NCI-H1694 (cell line): ENCODE measurements at regions not wholly inside any gene's neighbourhood (a gene's known extent, or its start where the extent isn't known, plus 50 kb on each side); places are given as distances from the start of the nearest gene placed in this dataset.
A peak's percentile ranks its signal among the peaks of the same experiment; 100 is the strongest.

ENCODE experiments used
- DNase-seq: peaks from one replicate; lab custom pipeline; 2025; lab: John Stamatoyannopoulos, UW

GRCh38 chr18:45227001-45227742 is 388.1 kb upstream of the SLC14A2 start:
- no peak for DNase-seq

- peak; percentile 46 for DNase-seq
Observed at GRCh38 chr18:45228796-45229388, 386.4 kb upstream of the SLC14A2 start.

GRCh38 chr18:45231617-45232016 is 383.7 kb upstream of the SLC14A2 start:
- DNase-seq, result no peak

- DNase-seq, result no peak
Observed at GRCh38 chr18:45232061-45232460, 383.2 kb upstream of the SLC14A2 start.

- no peak for DNase-seq
Observed at GRCh38 chr18:45236676-45237075, 378.6 kb upstream of the SLC14A2 start.

- DNase-seq, result no peak
Observed at GRCh38 chr18:45237343-45238098, 377.8 kb upstream of the SLC14A2 start.

GRCh38 chr18:45241271-45241670 is 374.0 kb upstream of the SLC14A2 start:
- DNase-seq, result no peak

GRCh38 chr18:45241982-45242565 is 373.2 kb upstream of the SLC14A2 start:
- DNase-seq, result no peak

GRCh38 chr18:45243340-45244110 is 371.8 kb upstream of the SLC14A2 start:
- no peak for DNase-seq

- DNase-seq, result no peak
Observed at GRCh38 chr18:45245091-45245511, 370.2 kb upstream of the SLC14A2 start.

GRCh38 chr18:45248240-45248903 is 366.9 kb upstream of the SLC14A2 start:
- no peak for DNase-seq

GRCh38 chr18:45249246-45249661 is 366.0 kb upstream of the SLC14A2 start:
- DNase-seq, result no peak

- no peak for DNase-seq
Observed at GRCh38 chr18:45250479-45250878, 364.8 kb upstream of the SLC14A2 start.

- no peak for DNase-seq
Observed at GRCh38 chr18:45251236-45251635, 364.0 kb upstream of the SLC14A2 start.

GRCh38 chr18:45252474-45252873 is 362.8 kb upstream of the SLC14A2 start:
- no peak for DNase-seq

GRCh38 chr18:45253056-45253565 is 362.2 kb upstream of the SLC14A2 start:
- no peak for DNase-seq

GRCh38 chr18:45253973-45254708 is 361.1 kb upstream of the SLC14A2 start:
- no peak for DNase-seq

GRCh38 chr18:45254709-45255082 is 360.6 kb upstream of the SLC14A2 start:
- DNase-seq, result no peak

- no peak for DNase-seq
Observed at GRCh38 chr18:45255197-45255890, 359.9 kb upstream of the SLC14A2 start.

GRCh38 chr18:45260125-45260524 is 355.2 kb upstream of the SLC14A2 start:
- no peak for DNase-seq
